ENCODE measurements at regions not wholly inside any gene's neighbourhood (a gene's known extent, or its start where the extent isn't known, plus 50 kb on each side); places are given as distances from the start of the nearest gene placed in this dataset.

DNA sequence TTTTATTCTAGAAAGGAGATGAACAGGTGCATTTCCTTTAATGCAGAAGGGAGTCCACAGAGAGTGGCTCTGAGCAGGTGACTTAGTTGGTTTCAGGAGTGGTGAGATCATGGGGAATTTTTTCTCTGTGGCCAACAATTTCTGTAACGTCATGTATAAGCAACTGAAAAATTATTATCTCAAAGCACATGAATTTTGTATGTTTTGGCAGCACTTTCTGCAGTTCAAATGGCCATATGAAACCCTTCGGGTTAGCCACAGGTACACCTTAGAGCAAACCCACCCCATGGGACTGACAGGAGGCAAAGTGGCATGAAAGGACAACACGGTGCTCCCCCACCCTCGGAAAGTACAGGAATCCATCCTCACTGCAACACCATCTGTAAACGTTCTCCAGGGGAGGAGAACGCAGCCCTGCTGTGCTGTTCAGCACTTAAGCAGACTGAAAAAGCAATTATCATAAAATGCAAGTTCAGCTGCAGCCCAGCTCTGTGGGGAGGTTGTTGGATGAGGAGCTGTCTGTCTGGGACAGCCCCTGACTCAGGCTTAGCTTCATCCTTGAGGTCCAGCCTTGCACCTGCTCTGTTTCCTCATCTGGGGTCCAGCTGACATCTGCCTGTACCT is 55.8 kb upstream of the CLDN14 start (continued):
- TF ChIP-seq, protein P1, sequence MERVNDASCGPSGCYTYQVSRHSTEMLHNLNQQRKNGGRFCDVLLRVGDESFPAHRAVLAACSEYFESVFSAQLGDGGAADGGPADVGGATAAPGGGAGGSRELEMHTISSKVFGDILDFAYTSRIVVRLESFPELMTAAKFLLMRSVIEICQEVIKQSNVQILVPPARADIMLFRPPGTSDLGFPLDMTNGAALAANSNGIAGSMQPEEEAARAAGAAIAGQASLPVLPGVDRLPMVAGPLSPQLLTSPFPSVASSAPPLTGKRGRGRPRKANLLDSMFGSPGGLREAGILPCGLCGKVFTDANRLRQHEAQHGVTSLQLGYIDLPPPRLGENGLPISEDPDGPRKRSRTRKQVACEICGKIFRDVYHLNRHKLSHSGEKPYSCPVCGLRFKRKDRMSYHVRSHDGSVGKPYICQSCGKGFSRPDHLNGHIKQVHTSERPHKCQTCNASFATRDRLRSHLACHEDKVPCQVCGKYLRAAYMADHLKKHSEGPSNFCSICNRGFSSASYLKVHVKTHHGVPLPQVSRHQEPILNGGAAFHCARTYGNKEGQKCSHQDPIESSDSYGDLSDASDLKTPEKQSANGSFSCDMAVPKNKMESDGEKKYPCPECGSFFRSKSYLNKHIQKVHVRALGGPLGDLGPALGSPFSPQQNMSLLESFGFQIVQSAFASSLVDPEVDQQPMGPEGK (CRISPR knock-in tag; IDR thresholded peaks at IDR 0.05) = no peak
- TF ChIP-seq, protein P2, sequence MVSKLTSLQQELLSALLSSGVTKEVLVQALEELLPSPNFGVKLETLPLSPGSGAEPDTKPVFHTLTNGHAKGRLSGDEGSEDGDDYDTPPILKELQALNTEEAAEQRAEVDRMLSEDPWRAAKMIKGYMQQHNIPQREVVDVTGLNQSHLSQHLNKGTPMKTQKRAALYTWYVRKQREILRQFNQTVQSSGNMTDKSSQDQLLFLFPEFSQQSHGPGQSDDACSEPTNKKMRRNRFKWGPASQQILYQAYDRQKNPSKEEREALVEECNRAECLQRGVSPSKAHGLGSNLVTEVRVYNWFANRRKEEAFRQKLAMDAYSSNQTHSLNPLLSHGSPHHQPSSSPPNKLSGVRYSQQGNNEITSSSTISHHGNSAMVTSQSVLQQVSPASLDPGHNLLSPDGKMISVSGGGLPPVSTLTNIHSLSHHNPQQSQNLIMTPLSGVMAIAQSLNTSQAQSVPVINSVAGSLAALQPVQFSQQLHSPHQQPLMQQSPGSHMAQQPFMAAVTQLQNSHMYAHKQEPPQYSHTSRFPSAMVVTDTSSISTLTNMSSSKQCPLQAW (CRISPR knock-in tag; IDR thresholded peaks at IDR 0.05) = no peak
- no peak for TF ChIP-seq ZNF446 (CRISPR knock-in tag; IDR thresholded peaks at IDR 0.05)

DNA sequence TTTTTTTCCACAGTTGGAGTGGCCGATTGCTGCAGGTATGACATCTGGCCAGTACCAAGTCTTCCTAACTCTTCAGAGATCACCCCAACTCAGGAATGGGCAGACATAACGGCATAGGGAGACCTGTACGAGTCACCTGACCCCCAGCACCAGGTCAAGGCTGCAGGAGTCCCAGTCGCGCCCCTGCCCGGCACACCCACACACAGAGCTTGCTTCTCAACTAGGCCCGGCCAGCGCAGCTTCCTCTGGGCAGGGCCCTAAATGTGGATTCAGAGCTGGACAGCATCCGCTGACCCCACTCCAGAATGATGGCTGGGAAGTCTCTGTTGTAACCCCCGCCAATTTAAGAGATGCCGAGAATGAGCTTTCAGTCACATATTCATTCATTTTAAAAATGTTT is 58.8 kb upstream of the CLDN14 start:
- DNase-seq (ENCODE audit: low spot score) (no peak), FAIRE-seq (no peak), ATAC-seq (no peak)
- H3K27ac ChIP-seq (ENCODE audit: extremely low read length, insufficient read depth, low read length) = no peak overlapping the region
- BruUV-seq (replicated peaks) = no TSS peak
- H3K9ac ChIP-seq (ENCODE audit: insufficient read depth, low read depth, low read length) = no peak overlapping the region
- intact Hi-C loops (cut with micrococcal nuclease; ENCODE audit: unreplicated experiment) = no loop called here
- no peaks in the 10 kb centered on the region for H3K9me3 ChIP-seq (ENCODE audit: low read length)
- TF ChIP-seq REXO4 (CRISPR knock-in tag; IDR thresholded peaks at IDR 0.05; ENCODE audit: borderline replicate concordance) (no peak), SSRP1 (CRISPR knock-in tag; IDR thresholded peaks at IDR 0.05) (no peak), SIX1 (CRISPR knock-in tag; IDR thresholded peaks at IDR 0.05; ENCODE audit: borderline replicate concordance) (no peak), ESRRA (CRISPR knock-in tag; IDR thresholded peaks at IDR 0.05; ENCODE audit: low read depth) (no peak), PHF5A (CRISPR knock-in tag; IDR thresholded peaks at IDR 0.05; ENCODE audit: low read depth, unreplicated experiment) (no peak), MYC (CRISPR knock-in tag; IDR thresholded peaks at IDR 0.05; ENCODE audit: borderline replicate concordance) (no peak), ZNF644 (CRISPR knock-in tag; IDR thresholded peaks at IDR 0.05; ENCODE audit: low read depth) (no peak), ZNF883 (CRISPR knock-in tag; IDR thresholded peaks at IDR 0.05; ENCODE audit: not compliant biosample characterization) (no peak), HDAC2 (CRISPR knock-in tag; IDR thresholded peaks at IDR 0.05) (no peak), GATA4 (IDR thresholded peaks at IDR 0.05; ENCODE audit: borderline replicate concordance, low read depth) (no peak)
- TF ChIP-seq, protein P3, sequence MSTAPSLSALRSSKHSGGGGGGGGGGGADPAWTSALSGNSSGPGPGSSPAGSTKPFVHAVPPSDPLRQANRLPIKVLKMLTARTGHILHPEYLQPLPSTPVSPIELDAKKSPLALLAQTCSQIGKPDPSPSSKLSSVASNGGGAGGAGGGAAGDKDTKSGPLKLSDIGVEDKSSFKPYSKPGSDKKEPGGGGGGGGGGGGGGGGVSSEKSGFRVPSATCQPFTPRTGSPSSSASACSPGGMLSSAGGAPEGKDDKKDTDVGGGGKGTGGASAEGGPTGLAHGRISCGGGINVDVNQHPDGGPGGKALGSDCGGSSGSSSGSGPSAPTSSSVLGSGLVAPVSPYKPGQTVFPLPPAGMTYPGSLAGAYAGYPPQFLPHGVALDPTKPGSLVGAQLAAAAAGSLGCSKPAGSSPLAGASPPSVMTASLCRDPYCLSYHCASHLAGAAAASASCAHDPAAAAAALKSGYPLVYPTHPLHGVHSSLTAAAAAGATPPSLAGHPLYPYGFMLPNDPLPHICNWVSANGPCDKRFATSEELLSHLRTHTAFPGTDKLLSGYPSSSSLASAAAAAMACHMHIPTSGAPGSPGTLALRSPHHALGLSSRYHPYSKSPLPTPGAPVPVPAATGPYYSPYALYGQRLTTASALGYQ (CRISPR knock-in tag; IDR thresholded peaks at IDR 0.05) = no peak
- H3K27me3 ChIP-seq (ENCODE audit: control insufficient read depth in 1 of 2, insufficient read depth in 2 of 2, low read length in 2 of 2) = peaks cover 2 to 8% of the 10 kb centered on the region in 2 experiments; a peak in 2 of 5 replicates
- WGBS (ENCODE audit: low lambda C conversion rate) = 86% methylated on average over 4 of the region's 11 CpGs
- no peak overlapping the region for H2AFZ ChIP-seq (ENCODE audit: low read length)
- H3K36me3 ChIP-seq (replicated peaks in 1 of 2; ENCODE audit: control insufficient read depth in 1 of 2, insufficient read depth in 2 of 2, low read length in 2 of 2) = no peaks in the 10 kb centered on the region
- POLR2A ChIA-PET = no interaction called here
- no peaks in the 10 kb centered on the region for H3K79me2 ChIP-seq (ENCODE audit: insufficient read depth, low read length)
- CTCF ChIA-PET (ENCODE audit: low intra/inter-chr PET ratio, low total read pairs) = no interaction called here
- H4K20me1 ChIP-seq (ENCODE audit: insufficient read depth, low read length) = no peaks in the 10 kb centered on the region
- no peak overlapping the region for H3K4me3 ChIP-seq (replicated peaks in 1 of 3; ENCODE audit: insufficient read depth in 1 of 3, low read depth in 2 of 3, low read length in 3 of 3)
- peaks cover 1% of the 10 kb centered on the region for H3K4me1 ChIP-seq (ENCODE audit: insufficient read depth, low read length)
- in situ Hi-C loops (cut with HindIII; ENCODE audit: extremely low pct_ligation_motif_present, low pct_unique_long_range_greater_than_20kb) = no loop called here
- no peak overlapping the region for H3K4me2 ChIP-seq (ENCODE audit: low read depth, low read length)

Measured in HepG2 (cell line).